Fibroblast of skin of back (primary cell): ENCODE measurements at regions not wholly inside any gene's neighbourhood (a gene's known extent, or its start where the extent isn't known, plus 50 kb on each side); places are given as distances from the start of the nearest gene placed in this dataset.

Source experiments
- DNase-seq: peaks from one replicate; pipeline ENCODE4 v3.0.0-alpha.2; 2013

DNA sequence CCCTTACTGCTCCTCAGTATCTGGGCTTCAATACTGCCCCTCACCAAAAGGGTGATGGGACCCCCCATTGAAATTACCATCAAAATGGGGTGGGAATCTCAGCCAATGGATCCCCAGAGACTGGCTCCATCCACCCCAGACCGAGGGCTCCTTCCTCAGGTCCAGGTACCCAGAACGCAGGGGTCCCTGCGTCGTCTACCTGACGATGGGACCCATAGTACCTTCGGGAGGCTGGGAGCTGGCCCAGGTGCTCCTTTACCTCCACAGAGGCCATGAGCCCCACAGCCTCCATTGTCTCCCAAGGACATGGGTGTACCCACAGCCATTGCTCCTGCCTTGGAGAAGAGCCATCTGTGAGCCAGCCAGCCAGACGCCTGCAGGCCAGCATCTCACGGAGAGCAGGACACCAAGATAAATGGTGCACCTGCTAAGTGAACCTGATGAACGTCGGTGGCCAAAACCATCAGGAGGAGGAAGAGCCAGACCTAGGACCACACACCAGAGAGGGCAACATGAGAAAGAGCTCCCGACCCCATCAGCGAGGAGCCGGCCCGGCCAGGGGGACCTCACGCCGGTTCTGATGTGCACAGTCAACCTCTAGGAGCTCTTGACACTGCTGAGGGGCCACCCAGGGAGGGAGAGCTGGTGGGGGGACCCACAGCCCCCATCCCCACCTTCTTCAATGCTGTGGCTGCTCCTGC is 156.8 kb upstream of the SOX1 start:
- no peak for DNase-seq

DNA sequence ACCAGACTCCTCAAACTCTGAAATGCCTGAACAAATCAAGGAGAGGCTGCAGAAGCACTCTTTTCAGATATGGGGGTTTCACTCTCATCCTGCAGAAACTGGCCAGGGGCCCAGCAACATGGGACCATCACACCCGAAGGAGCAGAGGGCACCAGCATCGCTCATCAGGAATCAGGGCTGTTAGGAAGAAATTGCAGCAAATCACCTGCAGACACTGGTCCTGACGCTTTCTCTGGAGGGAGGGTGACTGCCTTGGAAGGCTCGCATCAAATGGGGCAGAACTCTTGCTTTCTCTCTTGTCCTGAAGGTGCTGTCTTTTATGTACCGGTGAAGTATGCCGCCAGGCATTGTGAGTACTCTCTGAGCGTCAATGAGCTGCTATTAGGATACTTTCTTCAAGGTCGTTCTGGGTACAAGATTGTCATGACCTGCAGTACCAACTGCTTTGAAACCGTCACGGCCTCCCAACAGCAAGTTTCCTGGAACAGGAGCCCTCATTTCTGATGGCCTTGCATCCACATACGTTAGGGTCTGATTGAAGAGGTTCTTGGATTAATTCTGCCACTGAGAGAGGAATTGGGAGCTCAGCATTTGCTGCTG is 155.7 kb upstream of the SOX1 start:
- no peak for DNase-seq

DNA sequence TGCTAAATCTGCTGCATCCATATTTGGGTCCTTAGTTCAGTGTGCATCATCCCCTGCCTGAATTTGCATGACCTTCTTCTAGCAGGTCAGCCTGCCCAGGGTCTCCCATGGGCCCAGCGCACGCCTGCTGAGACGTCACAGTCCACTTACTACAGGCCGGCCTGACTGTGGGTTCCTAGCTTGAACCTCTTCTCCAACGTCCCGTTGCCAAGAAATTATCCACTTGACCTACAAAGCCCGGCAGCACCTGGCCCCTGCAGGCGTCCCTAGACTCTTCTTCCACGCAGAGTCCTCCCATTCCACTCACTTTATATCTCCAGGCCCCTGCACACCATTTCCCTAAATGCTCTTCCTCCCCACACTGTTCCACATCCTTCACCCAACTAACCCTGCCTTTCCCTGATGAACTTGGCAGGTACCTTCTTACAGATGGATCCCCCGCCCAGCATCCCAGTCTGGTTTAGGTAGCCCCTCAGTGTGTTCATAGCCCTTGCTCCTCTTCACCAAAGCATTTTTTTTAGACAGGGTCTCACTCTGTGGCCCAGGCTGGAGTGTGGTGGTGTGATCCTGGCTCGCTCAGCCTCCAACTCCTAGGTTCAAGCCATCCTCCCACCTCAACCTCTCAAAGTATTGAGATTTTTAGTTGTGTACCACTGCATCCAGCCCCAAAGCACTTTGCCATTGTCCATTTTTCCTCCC is 155.0 kb upstream of the SOX1 start:
- DNase-seq: no peak

DNA sequence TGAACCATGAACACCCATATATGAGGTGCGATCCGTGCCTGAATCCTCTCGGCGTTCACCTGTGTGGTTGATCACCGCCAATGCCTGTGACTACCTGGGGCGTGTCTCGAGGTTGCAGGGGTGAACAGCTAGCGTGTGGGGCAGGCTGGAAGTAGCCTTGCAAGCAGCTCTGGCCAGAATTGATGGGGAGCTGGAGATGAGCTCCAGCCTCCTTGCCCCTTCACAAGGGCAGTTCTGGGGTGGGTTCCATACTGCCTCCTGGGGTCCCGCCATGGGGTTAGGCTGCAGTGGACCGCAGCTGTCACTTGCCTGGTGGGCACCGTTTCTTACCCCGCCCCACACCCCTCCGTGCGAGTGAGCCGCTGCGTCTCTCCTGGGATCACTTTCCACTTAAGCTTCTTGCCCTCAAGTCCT is 154.5 kb upstream of the SOX1 start:
- no peak for DNase-seq

DNA sequence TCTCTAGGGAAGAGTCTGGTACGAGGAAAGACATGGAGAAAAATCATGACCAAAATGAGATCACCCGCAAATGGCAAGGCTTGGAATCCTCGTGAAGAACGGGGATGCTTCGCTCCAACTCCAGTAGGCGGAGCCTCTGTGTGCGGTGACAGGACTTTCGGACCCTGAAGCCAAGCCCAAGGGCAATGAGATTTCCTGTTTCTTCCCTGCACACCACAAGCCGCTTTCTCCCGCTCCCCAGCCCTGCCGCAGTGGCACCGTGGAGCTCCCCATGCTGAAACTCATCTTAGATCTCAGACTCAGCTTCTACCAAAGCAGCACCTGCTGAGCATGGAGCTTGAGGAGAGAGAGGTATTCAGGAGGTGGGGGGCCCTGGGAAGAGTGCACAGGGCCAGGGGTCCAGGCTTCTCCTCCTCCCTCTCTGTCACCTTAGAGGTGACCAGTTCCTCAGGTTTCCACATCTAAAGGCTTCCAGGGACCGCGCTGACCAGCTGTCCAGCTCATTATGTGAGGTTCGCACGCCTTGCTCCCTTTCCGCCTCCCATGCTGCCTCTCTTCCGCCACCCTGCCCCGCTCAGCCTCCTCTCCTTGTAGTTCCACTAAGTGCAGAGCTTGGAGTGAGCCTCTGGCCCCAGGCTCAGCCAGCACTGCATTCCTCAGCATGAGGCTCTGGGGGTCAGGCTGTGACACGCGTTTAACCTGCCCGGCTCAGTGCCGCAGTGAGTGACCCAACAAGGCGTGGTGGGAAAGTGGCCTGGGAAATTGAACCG is 153.8 kb upstream of the SOX1 start:
- DNase-seq: no peak

DNA sequence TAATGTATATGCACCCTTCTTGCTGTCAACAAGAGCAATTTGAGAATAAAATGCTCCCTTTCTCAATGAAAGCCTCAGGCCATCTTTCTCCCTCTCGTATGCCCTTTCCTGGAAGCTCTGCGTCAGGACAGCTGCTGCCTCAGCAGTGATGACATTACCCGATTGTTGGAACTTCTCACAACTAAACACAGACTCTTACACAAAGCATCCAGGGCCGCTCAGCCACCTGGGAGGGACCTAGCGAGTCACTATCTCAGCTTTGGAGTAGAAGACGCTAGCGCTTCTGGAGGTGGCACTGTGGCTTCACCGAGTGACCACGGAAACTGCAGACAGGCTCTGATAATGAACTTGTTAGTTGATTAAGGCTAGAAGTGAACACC is 153.2 kb upstream of the SOX1 start:
- no peak for DNase-seq

DNA sequence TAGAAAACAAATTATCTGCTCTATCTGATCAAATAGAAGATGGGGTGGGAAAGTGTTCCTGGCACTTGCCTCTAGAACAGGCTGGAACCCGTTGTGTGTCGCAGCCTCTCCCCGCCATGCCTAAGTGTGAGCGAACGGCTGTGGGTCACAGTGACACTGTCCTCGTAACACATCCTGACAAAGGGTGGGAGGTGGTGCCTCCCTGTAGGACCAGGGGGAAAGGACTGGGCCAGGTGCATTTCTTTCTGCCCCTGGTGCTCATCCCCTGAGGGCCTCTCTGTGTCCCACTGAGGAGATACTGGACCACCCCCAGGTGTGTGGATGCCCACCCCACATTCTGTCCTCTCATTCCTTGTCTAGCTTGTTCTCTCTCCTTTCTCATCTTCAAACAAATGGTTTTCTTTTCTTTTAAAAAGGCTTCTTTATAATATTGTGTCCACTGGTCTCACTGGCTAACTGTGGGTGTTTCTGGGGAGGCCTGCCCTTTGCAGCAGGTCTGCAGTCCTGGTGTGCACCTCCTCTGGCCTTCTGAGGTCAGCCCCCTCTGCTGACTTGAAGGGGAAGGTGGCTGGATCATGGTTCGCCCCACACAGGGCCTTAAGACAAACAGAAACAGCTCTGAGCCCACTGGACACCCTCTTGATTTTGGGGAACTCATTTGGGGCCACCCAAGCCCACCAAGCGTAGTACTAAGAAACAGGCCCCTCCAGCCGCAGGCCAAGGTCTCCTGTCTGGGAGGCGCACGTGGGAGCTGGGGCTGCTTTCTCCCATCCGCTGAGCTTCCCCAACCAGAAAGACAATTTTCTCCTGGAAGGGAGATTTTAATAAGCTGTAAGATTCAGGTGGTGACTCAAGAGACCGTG is 152.5 kb upstream of the SOX1 start:
- DNase-seq: no peak

DNA sequence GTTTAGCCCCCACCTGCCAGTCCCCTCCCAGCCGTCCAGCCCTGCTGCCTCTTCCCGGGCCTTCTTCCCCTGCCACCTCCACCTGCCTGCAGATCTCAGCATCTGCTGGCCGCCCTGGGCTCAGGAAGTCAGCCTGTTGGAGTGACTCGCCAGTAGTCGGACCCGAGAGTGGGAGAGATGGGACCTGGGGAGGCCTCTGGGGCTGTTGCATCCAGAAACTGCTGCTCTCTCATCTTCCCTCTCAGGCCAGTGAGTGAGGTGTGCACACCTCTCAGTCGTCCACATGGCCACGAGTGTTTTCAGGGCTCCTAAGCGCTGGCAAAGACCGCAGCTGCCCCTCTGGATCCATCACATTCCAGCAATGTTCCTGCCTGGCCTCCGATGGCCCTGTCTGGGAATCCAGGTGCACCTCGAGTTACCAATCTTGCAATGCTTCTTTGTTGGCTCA is 151.8 kb upstream of the SOX1 start:
- DNase-seq: no peak

DNA sequence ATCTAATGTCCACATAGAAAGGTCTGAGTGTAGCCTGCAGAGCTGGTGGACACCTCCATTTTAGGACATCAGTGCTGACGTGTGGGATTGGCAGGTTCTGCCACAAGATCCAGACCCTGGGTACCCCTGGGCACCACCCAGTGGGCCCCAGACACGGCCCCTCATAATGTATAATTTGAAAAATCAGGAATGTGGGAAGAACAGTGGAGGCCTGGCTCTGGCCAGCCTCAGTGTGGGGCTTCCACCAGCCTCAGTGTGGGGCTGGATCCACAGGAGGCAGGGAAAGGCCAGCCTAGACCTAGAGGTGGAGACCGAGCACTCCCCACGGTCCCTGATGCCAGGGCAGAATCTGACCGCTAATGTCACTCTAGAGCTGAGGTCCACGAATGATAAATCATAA is 150.7 kb upstream of the SOX1 start:
- DNase-seq: no peak

DNA sequence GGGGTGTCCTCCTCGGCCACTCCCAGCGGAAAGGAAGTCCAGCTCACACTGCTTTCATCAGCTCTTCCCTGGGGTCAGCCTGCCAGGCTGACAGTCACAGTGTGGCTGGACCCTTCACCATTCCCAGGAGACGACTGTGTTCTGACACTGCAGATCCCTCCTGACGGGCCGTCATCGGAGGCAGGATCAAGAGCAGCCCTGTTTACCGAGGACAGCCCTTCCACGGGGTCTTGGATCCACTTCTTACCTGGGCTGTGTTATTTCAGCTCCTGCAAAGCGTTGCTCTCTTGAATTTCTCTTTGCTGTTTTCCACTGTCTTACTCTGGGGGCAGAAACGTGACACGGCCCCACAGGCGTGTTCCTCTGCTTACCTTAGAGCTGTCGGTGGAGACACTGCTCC is 149.9 kb upstream of the SOX1 start:
- no peak for DNase-seq

DNA sequence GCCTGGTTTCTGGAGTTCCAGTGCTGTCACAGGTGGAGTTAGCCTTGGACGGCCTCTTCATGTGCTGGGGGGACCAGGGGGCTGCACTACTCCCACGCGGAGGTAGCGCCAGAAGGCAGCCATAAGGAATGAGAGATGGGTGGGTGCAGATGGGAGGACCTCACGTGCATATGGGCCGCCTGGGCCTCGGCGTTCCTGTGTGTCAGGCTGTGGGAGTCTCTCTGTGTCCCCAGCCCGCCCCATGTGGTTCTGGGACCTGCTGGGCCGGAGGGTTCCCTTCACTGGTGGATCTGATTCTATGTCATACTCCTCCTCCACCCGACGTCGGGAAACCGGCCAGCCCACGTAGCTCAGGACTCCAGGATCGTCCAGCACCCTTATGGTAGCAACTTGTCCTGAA is 149.0 kb upstream of the SOX1 start:
- DNase-seq: no peak

DNA sequence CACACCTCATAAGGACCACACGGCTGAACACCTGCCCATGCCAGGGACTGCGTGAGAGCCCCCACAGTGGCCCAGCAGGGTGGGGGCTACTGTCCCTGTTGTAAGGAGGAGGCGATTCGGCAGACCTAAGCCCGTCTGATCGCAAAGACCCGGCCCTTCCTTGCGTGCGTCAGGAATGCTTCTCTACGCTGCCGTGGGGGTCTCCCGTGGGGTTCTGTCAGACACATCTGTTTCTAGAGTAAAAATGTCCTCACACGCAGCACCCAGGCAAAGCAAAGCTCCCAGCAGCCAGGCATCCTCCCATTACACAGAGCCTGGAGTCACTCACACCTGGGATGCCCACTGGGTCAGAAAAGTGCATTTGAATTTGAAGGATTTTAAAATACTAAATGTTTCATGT is 147.7 kb upstream of the SOX1 start:
- DNase-seq: no peak

DNA sequence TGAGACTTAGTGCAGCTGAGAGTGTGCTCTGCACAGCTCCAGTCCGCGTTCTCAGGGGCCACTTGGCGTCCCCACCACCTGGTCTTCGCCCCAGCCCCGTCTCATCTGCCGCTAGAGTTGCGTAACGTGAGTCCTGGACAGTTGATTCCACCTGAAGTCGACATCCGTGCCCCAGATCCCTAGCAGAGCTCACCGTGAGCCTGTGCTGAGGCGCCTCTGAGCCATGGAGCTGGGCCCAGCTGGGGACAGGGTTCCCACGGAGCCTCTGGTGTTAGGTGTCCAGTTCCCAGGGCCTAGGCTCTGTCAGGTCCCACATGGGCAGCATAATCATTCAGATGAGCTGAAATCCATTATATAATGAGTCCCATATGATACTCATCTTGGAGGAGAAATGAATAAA is 147.1 kb upstream of the SOX1 start:
- DNase-seq: no peak

DNA sequence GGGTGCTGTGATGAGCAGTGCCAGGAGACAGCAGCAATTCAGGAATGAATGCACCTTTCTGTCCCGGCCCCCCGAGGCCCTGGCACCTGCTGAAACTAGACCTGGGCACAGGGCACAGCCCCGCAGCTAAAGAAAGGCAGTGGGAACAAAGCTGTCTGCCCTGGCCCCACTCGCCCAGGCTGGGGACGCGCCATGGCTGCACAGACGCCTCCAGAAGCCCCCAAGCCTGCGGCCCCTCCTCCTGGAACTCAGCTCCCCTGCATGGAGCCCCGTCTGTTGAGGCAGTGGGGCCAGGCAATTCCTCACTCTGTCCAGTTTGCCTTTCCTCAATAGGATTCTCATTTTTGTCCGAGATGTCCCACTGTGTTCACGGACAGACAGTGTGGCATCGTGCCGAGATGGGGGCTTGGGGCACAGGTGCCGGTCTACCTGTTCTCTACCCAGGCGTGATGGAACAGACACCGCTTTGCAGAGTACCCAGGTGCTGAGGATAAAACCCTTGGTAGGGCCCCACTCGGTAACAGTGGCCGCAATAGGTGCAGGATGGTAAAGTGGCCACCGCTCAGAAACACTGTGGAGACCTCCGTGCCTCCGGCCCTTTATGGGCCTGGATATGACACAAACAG is 146.5 kb upstream of the SOX1 start:
- DNase-seq: no peak

DNA sequence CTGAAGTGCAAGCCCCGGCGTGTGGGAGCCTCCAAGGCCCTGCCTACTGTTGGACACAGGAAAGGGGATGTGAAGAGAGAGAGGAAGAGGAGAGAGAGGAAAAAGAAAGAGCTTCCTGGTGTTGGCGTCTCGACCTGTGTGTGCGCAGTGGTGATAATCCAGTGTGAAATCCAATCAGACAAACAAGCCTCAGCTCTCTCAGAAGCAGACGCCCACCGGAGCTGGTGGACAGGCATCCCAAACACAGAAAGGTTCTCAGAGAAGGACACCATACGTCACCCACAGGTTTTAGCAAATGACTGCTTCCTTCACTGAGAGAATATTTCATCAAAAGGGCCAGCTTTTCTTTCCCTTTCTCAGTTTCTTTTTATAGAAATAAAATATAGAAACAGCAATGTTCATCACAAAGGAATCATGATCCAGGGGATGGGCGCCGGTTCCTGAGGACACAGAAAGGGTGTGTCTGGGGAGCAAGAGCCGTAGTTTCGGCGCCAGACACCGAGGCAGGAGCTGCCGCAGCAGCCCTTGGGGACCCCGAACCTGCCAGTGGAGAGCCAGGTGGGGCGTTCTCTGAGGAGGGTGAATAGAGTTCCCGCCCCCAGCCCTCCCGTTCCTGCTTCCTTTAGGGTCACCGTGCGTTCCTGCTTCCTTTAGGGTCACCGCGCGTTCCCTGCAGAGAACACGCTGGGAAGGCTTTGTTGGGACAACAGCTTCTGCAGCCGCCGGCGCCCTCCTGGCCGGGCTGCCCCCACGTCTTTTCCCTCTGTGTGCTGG is 145.8 kb upstream of the SOX1 start:
- DNase-seq: no peak

DNA sequence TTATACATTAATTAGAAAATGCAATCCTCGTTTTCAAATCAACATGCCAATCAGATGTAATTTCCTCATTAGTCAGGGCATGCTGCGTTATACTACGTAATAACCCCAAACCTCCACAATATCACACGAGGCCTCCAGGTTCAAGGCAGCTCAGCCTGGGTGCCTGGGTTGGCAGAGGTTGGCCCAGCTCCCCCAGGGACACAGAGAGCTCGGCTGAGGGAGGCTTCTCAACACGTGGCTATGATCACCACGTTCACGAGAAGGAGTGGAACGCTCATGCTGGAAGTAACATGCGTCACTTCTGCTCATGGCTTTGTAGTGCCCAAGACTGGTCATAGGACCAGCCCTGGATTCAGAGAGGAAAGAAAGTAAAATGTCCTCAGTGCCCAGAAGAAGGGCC is 144.9 kb upstream of the SOX1 start:
- DNase-seq: no peak

DNA sequence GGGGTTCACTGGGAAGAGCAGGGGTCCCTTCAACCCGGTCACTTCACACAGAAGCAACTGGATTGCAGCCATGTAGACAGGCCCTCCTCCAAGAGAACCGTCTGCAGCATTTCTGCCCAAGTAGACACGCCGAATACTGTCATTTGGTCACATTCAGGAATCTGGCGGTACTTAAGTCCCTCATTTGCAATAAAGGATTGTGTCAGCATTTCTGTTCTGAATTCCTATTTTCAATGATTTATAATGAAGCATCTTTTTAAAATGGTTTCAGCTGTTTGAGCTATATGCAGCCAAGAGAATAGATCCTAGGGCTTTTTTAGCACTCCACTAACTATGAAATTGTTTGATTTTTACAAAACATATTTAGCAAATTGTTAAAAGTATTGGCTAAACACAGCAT is 143.5 kb upstream of the SOX1 start:
- no peak for DNase-seq

DNA sequence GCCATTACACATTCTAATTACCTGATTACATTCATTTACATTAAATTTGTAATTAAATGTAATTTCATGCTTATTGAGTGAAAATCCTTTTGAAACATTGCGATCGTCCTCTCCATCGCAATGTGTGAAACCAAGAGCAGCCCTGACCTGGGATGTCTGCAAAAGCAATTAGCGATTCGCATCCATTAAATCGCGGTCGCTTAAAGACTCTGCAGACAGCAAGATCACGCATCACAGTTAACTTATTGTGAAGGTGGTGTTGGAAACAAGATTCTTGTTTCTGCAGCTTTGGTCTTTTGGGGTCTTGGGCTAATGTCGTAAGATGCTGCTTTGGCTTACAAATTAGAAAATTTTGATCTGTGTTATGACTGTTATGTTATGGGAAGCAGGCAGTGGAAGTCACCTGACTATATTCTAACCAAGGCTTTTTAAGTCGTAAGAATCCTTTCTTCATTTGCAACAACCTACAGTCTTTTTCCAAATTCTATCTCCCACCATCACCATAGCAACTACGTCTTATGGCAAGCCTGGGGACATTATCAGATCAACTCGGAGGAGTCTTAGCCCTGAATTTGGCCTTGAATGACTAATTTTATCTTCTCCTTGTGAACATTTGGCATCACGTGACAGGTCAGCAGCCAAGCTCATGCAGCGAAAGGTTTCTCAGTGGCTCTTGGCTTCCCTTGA is 142.8 kb upstream of the SOX1 start:
- DNase-seq: no peak

DNA sequence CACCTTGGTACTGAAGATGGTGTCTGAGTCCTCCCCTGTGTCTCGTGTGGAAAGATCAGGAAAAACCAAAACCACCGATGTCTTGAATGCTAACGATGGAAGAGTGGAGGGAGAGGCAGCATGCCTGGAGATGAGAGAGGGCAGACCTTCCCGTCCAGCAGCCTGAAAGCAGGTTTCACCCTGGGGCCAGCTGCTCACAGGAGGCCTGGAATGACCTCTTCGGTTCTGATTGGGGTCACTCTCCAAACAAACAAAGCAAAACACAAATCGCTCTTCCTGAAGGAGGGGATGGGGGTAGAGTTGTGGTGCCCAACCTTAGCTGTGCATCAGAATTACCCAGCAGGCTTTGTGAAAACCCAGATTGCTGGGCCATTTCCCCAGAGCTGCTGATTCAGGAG is 142.3 kb upstream of the SOX1 start:
- no peak for DNase-seq

DNA sequence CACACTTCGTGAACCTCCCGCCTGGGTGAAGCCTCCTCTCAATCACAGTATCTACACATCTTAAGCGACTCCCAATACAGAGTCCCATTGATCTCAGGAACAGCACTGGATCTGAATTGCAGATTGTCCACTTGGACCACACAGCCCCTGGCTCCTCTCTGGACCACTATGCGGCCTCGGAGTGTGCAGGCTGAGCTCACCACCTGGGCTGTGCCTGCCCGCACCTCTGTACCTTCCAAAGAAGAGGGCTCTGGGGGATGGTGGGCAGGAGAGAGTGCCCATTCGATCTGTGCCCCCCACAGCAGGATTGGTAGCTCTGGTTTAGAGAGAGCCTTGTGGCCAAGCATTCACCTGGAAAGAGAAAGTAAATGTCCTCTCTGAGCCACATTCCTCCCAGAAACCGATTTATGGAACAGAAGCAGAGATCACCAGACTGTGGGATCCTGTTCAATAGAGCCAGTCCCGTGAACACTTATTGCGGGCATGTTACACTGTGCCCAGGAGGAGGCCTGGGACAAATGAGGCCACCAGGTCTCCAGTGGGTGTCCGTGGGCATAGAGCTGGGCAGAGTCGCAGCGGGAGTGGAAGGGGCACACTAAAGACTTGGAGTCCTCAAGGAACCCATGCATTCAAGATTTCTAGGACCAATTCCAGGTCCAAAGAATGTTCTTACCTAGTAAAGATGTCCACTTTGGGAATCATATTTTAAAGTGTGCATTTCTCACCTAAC is 141.6 kb upstream of the SOX1 start:
- DNase-seq: no peak
